SU-DHL-6 (cell line): ENCODE measurements at regions not wholly inside any gene's neighbourhood (a gene's known extent, or its start where the extent isn't known, plus 50 kb on each side); places are given as distances from the start of the nearest gene placed in this dataset.
"Not testable (repeated sequence)": the region's sequence is repeated elsewhere in the genome, so short reads cannot be mapped to it uniquely, and the experiment has no call there.

Source experiments
- H2AFZ ChIP-seq: fragments of 200-600 bp; sonication (generic); 2 replicates; pipeline ENCODE4 v1.6.1; 2014; ENCODE audit warnings: low read depth, mild to moderate bottlenecking, moderate library complexity, mixed read lengths, antibody characterized with exemption, low read length; ENCODE audit not compliant: severe bottlenecking
- H3F3A ChIP-seq: fragments of 200-600 bp; shearing (Covaris generic); 2 replicates; pipeline ENCODE4 v1.6.0; 2016; ENCODE audit warnings: antibody characterized with exemption, mild to moderate bottlenecking; ENCODE audit not compliant: insufficient read depth
- H3K27ac ChIP-seq: fragments of 200-600 bp; sonication (generic); 2 replicates; pipeline ENCODE4 v1.5.1; 2016; ENCODE audit warnings: low read depth, mild to moderate bottlenecking, low read length, moderate library complexity, mixed read lengths
- H3K27me3 ChIP-seq: fragments of 200-600 bp; sonication (generic), shearing (Covaris generic); 2 replicates; pipeline ENCODE4 v1.6.0; 2014; ENCODE audit warnings: mild to moderate bottlenecking, low read length
- H3K36me3 ChIP-seq: fragments of 200-600 bp; sonication (generic); 2 replicates; pipeline ENCODE4 v1.6.1; 2014; ENCODE audit warnings: mild to moderate bottlenecking, low read length, mixed read lengths
- H3K4me2 ChIP-seq: fragments of 300-600, 200-600 bp; shearing (Covaris generic), sonication (generic); 2 replicates; pipeline ENCODE4 v1.6.0; 2014; ENCODE audit warnings: low read length, low read depth, mild to moderate bottlenecking; ENCODE audit not compliant: poor library complexity, severe bottlenecking
- H3K4me3 ChIP-seq: fragments of 200-600 bp; sonication (generic); 2 replicates; pipeline ENCODE4 v1.5.1; 2014; ENCODE audit warnings: antibody characterized with exemption, low read length, mild to moderate bottlenecking, mixed read lengths; ENCODE audit not compliant: insufficient read depth, poor library complexity, severe bottlenecking
- H3K79me2 ChIP-seq: fragments of 200-600 bp; sonication (generic); 2 replicates; pipeline ENCODE4 v1.6.1; 2014; ENCODE audit warnings: mild to moderate bottlenecking, low read length, moderate library complexity; ENCODE audit not compliant: insufficient read depth
- H3K9ac ChIP-seq: fragments of 200-600 bp; sonication (generic); 2 replicates; pipeline ENCODE4 v1.7.0; 2014; ENCODE audit warnings: mild to moderate bottlenecking, low read length
- H3K9me2 ChIP-seq: fragments of 200-600 bp; sonication (generic); replicated peaks from 2 replicates; pipeline ENCODE4 v1.6.1; 2014; ENCODE audit warnings: low read length; ENCODE audit not compliant: insufficient read depth
- H3K9me3 ChIP-seq: fragments of 200-600 bp; sonication (generic); 2 replicates; pipeline ENCODE4 v1.6.1; 2014; ENCODE audit warnings: low read length, mixed read lengths; ENCODE audit not compliant: insufficient read depth
- H4K20me1 ChIP-seq: fragments of 200-600 bp; sonication (generic); 2 replicates; pipeline ENCODE4 v1.6.1; 2014; ENCODE audit warnings: low read depth, mild to moderate bottlenecking, antibody characterized with exemption, low read length, moderate library complexity, mixed read lengths
- CTCF ChIP-seq: fragments of 200-600 bp; sonication (generic); IDR thresholded peaks from one replicate; pipeline ENCODE4 v1.5.1; 2017; ENCODE audit warnings: antibody characterized with exemption, mild to moderate bottlenecking, low read length, moderate library complexity; ENCODE audit not compliant: insufficient read depth, poor library complexity, severe bottlenecking
- EZH2phosphoT487 ChIP-seq: fragments of 200-600 bp; sonication (generic), shearing (Covaris generic); conservative IDR thresholded peaks from 2 replicates; pipeline ENCODE4 v1.6.1; 2018; ENCODE audit warnings: mild to moderate bottlenecking, antibody characterized with exemption, low read length, moderate library complexity, mixed read lengths

DNA sequence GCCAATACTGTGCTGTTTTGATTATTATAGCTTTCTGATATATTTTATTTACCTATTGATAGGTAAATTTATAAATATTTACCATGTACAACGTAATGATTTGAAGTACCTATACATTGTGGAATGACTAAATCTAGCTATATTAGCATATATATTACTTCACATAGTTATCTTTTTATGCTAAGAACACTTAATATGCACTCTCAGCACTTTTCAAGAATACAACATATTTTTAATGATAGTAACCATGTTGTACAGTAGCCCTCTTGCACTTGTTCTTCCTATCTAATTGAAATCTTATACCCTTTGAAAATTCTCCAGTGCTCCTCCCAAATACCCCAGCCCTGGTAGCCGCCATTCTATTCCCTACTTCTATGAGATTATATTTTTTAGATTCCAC is 604.0 kb upstream of the KIF2B start:
- no peaks in the 10 kb centered on the region for H4K20me1 ChIP-seq
- H3K9me2 ChIP-seq, result no peaks in the 10 kb centered on the region
- no peaks in the 10 kb centered on the region for H3K79me2 ChIP-seq
- no peaks in the 10 kb centered on the region for H3F3A ChIP-seq
- no peaks in the 10 kb centered on the region for H3K36me3 ChIP-seq
- H3K27me3 ChIP-seq, result no peaks in the 10 kb centered on the region
- H3K27ac ChIP-seq, result no peak overlapping the region
- H3K9me3 ChIP-seq, result no peaks in the 10 kb centered on the region
- H3K4me2 ChIP-seq, result no peak overlapping the region
- no peak overlapping the region for H2AFZ ChIP-seq
- no peak overlapping the region for H3K4me3 ChIP-seq
- no peak overlapping the region for H3K9ac ChIP-seq
- no peak for TF ChIP-seq CTCF
- TF ChIP-seq EZH2phosphoT487, result no peak

DNA sequence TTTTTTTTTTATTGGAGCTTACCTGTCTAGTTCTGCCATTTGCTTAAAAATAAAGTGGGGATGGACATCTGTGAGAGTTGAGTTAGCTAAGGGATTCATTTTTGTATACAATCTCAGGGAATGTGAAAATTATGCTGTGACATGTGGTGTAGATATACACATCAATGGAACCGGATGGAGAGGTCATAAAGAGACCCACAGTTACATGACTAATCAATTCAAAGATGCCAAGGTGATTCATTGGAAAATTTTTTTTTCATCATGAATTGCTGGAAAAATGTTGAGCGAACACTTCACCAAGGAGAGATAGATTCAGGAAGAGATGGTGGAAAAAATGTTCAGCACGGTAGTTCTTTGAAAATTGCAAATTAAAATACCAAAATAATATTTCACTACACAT is 605.4 kb upstream of the KIF2B start:
- Histone ChIP-seq H3K9me3 (no peaks in the 10 kb centered on the region), H3K4me2 (no peak overlapping the region), H3F3A (no peaks in the 10 kb centered on the region)

GRCh38 chr17:53208935-53209334 is 613.8 kb upstream of the KIF2B start:
- H3K9me2 ChIP-seq, H4K20me1 ChIP-seq, H2AFZ ChIP-seq, H3K27me3 ChIP-seq, H3K27ac ChIP-seq, H3K4me2 ChIP-seq, H3K9me3 ChIP-seq, H3F3A ChIP-seq, H3K9ac ChIP-seq, H3K4me3 ChIP-seq, H3K36me3 ChIP-seq, H3K79me2 ChIP-seq: not testable (repeated sequence)

More for the DNA sequence above, 605.4 kb upstream of the KIF2B start:
- Histone ChIP-seq H3K79me2 (no peaks in the 10 kb centered on the region), H3K27me3 (no peaks in the 10 kb centered on the region), H3K36me3 (no peaks in the 10 kb centered on the region), H3K9me2 (no peaks in the 10 kb centered on the region), H3K27ac (no peak overlapping the region), H3K4me3 (no peak overlapping the region), H3K9ac (no peak overlapping the region), H2AFZ (no peak overlapping the region), H4K20me1 (no peaks in the 10 kb centered on the region)
- TF ChIP-seq EZH2phosphoT487, result no peak
- TF ChIP-seq CTCF, result no peak

DNA sequence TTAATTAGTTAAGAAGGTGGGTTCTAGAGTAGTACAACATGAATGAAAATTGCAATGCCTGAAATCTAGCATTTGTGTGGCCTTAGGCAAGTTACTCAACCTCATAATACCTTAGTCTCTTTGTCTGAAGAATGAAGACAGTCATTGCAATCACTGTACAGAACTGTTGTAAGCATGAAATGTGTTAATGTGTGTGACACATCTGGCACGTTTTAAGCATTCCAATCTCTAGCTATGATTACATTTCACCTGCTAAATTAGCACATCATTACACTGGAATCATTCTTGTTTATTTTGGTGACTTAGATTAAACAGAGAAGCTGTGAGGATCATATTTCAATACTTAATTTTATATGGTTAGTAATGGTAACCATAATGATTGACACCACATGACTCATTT is 629.7 kb upstream of the KIF2B start:
- Histone ChIP-seq H3K9ac (no peak overlapping the region), H3K36me3 (no peaks in the 10 kb centered on the region), H2AFZ (no peak overlapping the region), H3F3A (no peaks in the 10 kb centered on the region), H3K27me3 (no peaks in the 10 kb centered on the region), H3K79me2 (no peaks in the 10 kb centered on the region), H3K4me2 (no peak overlapping the region), H4K20me1 (no peaks in the 10 kb centered on the region), H3K9me2 (no peaks in the 10 kb centered on the region), H3K9me3 (no peaks in the 10 kb centered on the region), H3K4me3 (no peak overlapping the region), H3K27ac (no peak overlapping the region)
- TF ChIP-seq EZH2phosphoT487 (no peak), CTCF (no peak)
